ENCODE measurements at regions not wholly inside any gene's neighbourhood (a gene's known extent, or its start where the extent isn't known, plus 50 kb on each side); places are given as distances from the start of the nearest gene placed in this dataset.

DNA sequence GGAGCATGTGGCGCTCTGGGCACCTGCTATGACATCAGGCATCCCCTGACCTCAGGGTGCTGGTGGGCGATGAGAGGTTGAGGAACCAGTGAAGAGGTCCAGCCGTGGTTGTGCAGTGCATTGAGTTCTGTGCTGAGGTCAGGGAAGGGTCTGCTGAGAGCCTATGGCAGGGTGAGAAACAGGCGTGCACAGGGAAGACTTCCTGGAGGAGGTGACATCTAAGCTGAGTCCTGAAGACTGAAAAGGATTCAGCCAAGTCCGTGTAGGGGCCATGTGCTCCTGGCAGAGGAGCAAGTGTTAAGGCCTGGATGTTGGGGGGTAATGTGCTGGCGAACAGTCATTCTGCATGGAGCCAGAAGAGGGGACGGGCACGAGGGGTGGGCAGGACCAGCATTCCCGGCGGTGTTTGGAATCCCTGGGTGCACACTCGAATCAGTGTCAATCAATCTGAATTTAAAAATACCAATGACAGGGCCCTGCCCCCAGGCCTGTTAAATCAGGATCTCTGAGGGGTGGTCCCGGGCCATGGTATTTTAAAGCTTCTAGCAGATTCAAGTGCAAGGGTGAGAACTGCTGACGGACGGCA is 65.8 kb upstream of the CIBAR2 start:
- CTCF ChIA-PET: interaction anchor here (0.7 to 2.4 kb wide), 3 partner anchors 63 to 75 kb away, joined by 4 to 8 read pairs (median 6); no protein-coding TSS in a partner anchor
- WGBS (ENCODE audit: low lambda C conversion rate): 93% methylated on average over 13 of the region's 14 CpGs
- H3K79me2 ChIP-seq (ENCODE audit: insufficient read depth): peaks cover 78% of the 10 kb centered on the region; the same call in 1 of the 2 replicates

GRCh38 chr16:85178596-85178995 is 66.3 kb upstream of the CIBAR2 start:
- Histone ChIP-seq H3K4me2 (no peak overlapping the region), H3K27me3 (ENCODE audit: insufficient read depth) (no peaks in the 10 kb centered on the region), H3K4me1 (ENCODE audit: control insufficient read depth in 1 of 2, insufficient read depth in 2 of 2, low read depth in 1 of 2, low read length in 1 of 2) (peaks cover 16 to 71% of the 10 kb centered on the region in 2 experiments), H3K79me2 (ENCODE audit: insufficient read depth) (peaks cover 75% of the 10 kb centered on the region; the same call in 1 of the 2 replicates), H3K9me3 (no peaks in the 10 kb centered on the region), H3K36me3 (replicated peaks in 1 of 2; ENCODE audit: control insufficient read depth in 1 of 2, insufficient read depth in 2 of 2, low read length in 1 of 2) (no peaks in the 10 kb centered on the region), H3F3A (replicated peaks; ENCODE audit: insufficient read depth) (peaks cover 4% of the 10 kb centered on the region), H3K9ac (no peak overlapping the region), H3K4me3 (ENCODE audit: low read depth in 2 of 2, low read length in 1 of 2) (no peak overlapping the region), H2AFZ (ENCODE audit: low read depth) (no peak overlapping the region), H4K20me1 (ENCODE audit: insufficient read depth) (peaks cover 8% of the 10 kb centered on the region; the same call in 1 of the 2 replicates), H3K9me2 (no peaks in the 10 kb centered on the region), H3K27ac (ENCODE audit: low read depth in 2 of 2, low read length in 1 of 2) (no peak overlapping the region)
- TF ChIP-seq SIN3A (IDR thresholded peaks at IDR 0.05; ENCODE audit: borderline replicate concordance, low read depth, low read length) (no peak), GATA2 (CRISPR knock-in tag; IDR thresholded peaks at IDR 0.05) (no peak), SMC3 (IDR thresholded peaks at IDR 0.05; ENCODE audit: low read depth, low read length) (no peak), JUND (IDR thresholded peaks at IDR 0.05) (no peak), CTCF (IDR thresholded peaks at IDR 0.05) (no peak), MXI1 (IDR thresholded peaks at IDR 0.05; ENCODE audit: low read depth, low read length) (no peak), RFX5 (IDR thresholded peaks at IDR 0.05; ENCODE audit: low read length) (no peak), RXRA (IDR thresholded peaks at IDR 0.05; ENCODE audit: borderline replicate concordance, low read depth) (no peak)
- TF ChIP-seq, protein P1, sequence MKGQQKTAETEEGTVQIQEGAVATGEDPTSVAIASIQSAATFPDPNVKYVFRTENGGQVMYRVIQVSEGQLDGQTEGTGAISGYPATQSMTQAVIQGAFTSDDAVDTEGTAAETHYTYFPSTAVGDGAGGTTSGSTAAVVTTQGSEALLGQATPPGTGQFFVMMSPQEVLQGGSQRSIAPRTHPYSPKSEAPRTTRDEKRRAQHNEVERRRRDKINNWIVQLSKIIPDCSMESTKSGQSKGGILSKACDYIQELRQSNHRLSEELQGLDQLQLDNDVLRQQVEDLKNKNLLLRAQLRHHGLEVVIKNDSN (IDR thresholded peaks at IDR 0.05; ENCODE audit: borderline replicate concordance, low read depth): no peak
- ChIA-PET POLR2A (interaction anchor here (2.1 kb wide), 1 partner anchor 57 kb away, joined by 10 read pairs; no protein-coding TSS in a partner anchor), CTCF (interaction anchor here (0.7 to 2.4 kb wide), 2 partner anchors 64 to 74 kb away, joined by 4 to 8 read pairs; no protein-coding TSS in a partner anchor)
- DNase-seq: no peak
- 94% methylated on average over 11 of the region's 11 CpGs for WGBS (ENCODE audit: low lambda C conversion rate)

More for the DNA sequence above, 65.8 kb upstream of the CIBAR2 start:
- Histone ChIP-seq H3K4me1 (ENCODE audit: control insufficient read depth in 1 of 2, insufficient read depth in 2 of 2, low read depth in 1 of 2, low read length in 1 of 2) (peaks cover 21 to 76% of the 10 kb centered on the region in 2 experiments), H3K4me2 (no peak overlapping the region), H3K4me3 (ENCODE audit: low read depth in 2 of 2, low read length in 1 of 2) (no peak overlapping the region), H3K27ac (ENCODE audit: low read depth in 2 of 2, low read length in 1 of 2) (no peak overlapping the region), H3K9ac (no peak overlapping the region), H3K27me3 (ENCODE audit: insufficient read depth) (no peaks in the 10 kb centered on the region), H3K9me3 (no peaks in the 10 kb centered on the region), H4K20me1 (ENCODE audit: insufficient read depth) (peaks cover 8% of the 10 kb centered on the region; the same call in 1 of the 2 replicates), H3K36me3 (replicated peaks in 1 of 2; ENCODE audit: control insufficient read depth in 1 of 2, insufficient read depth in 2 of 2, low read length in 1 of 2) (no peaks in the 10 kb centered on the region), H3K9me2 (no peaks in the 10 kb centered on the region), H2AFZ (ENCODE audit: low read depth) (no peak overlapping the region), H3F3A (replicated peaks; ENCODE audit: insufficient read depth) (peaks cover 9% of the 10 kb centered on the region)
- POLR2A ChIA-PET: no interaction called here
- no peak for DNase-seq
- TF ChIP-seq SMC3 (IDR thresholded peaks at IDR 0.05; ENCODE audit: low read depth, low read length) (no peak), GATA2 (CRISPR knock-in tag; IDR thresholded peaks at IDR 0.05) (no peak), MAX (IDR thresholded peaks at IDR 0.05; ENCODE audit: low read depth) (no peak), YY1 (IDR thresholded peaks at IDR 0.05; ENCODE audit: low read depth) (no peak), SIN3A (IDR thresholded peaks at IDR 0.05; ENCODE audit: borderline replicate concordance, low read depth, low read length) (no peak), GABPA (IDR thresholded peaks at IDR 0.05; ENCODE audit: low read depth) (no peak)
- TF ChIP-seq, protein P1 (IDR thresholded peaks at IDR 0.05; ENCODE audit: borderline replicate concordance, low read depth): no peak
